GM12878 (cell line): ENCODE measurements at regions not wholly inside any gene's neighbourhood (a gene's known extent, or its start where the extent isn't known, plus 50 kb on each side); places are given as distances from the start of the nearest gene placed in this dataset.

Experiments used
- ATAC-seq: fragments of 200-7000 bp; cut with Tn5 transposase; 3 replicates; pipeline ENCODE4 v1.9.1; 2020; ENCODE audit warnings: mild to moderate bottlenecking, moderate library complexity
- BruUV-seq: library from RNA; stranded (reverse); fragments of 400-500 nt; replicated peaks from 2 replicates; lab custom pipeline; 2021; lab: Mats Ljungman, UMichigan
- CTCF ChIA-PET: fragments of 300-600 bp; sonication (Branson Sonifier 250); formaldehyde crosslinking; extraction: SDS; loops from one replicate; lab custom pipeline; 2021; ENCODE audit warnings: inconsistent platforms; lab: Yijun Ruan, JAX
- POLR2A ChIA-PET: fragments of 350-600 bp; formaldehyde crosslinking; extraction: SDS; loops from one replicate; lab custom pipeline; 2021; ENCODE audit warnings: inconsistent platforms; lab: Charles Lee
- RAD21 ChIA-PET: fragments of 300-600 bp; sonication (Branson Sonifier 250); formaldehyde crosslinking; loops from one replicate; lab custom pipeline; 2023; ENCODE audit warnings: antibody characterized with exemption; ENCODE audit not compliant: unreplicated experiment; lab: Charles Lee
- SMC1A ChIA-PET: fragments of 300-600 bp; sonication (Branson Sonifier 250); formaldehyde crosslinking; loops from one replicate; lab custom pipeline; 2023; ENCODE audit not compliant: unreplicated experiment, uncharacterized antibody; lab: Charles Lee
- DNase-seq: peaks from one replicate; pipeline ENCODE4 v3.0.0-alpha.2; 2011; ENCODE audit warnings: low read depth, low spot score
- FAIRE-seq: peaks from 3 replicates; lab custom pipeline; 2011; peaks lifted over from hg19 to GRCh38; lab: Jason Lieb, UNC
- H2AFZ ChIP-seq: 2 replicates; pipeline ENCODE4 v1.6.0; 2011; ENCODE audit warnings: low read depth, low read length, control low read depth; ENCODE audit not compliant: control insufficient read depth
- H3K27ac ChIP-seq: 2 replicates; pipeline ENCODE4 v1.5.1; 2011; ENCODE audit warnings: control low read depth; ENCODE audit not compliant: control insufficient read depth, insufficient read depth
- H3K27me3 ChIP-seq, 2 experiments: replicated peaks in 1 of 2; 2 replicates each; pipeline versions ENCODE4 v1.6.0 to v1.6.1; 2011; ENCODE audit warnings: low read length in 1 of 2; ENCODE audit not compliant: control insufficient read depth in 2 of 2, insufficient read depth in 2 of 2
- H3K36me3 ChIP-seq, 2 experiments: 2 replicates each; pipeline ENCODE4 v1.5.1; 2011; ENCODE audit warnings: low read length in 1 of 2; ENCODE audit not compliant: control insufficient read depth in 2 of 2, insufficient read depth in 2 of 2
- H3K4me1 ChIP-seq: 2 replicates; pipeline ENCODE4 v1.6.1; 2011; ENCODE audit warnings: mild to moderate bottlenecking, low read length, moderate library complexity, mixed read lengths; ENCODE audit not compliant: control insufficient read depth, insufficient read depth
- H3K4me2 ChIP-seq: 2 replicates; pipeline ENCODE4 v1.6.0; 2011; ENCODE audit warnings: control low read depth; ENCODE audit not compliant: control insufficient read depth, insufficient read depth
- H3K4me3 ChIP-seq: fragments of 200-600 bp; sonication (generic); 2 replicates; pipeline ENCODE4 v1.5.1; 2016
- H3K79me2 ChIP-seq: 2 replicates; pipeline ENCODE4 v1.6.0; 2011; ENCODE audit warnings: low read length; ENCODE audit not compliant: control insufficient read depth, insufficient read depth
- H3K9ac ChIP-seq: 2 replicates; pipeline ENCODE4 v1.8.0; 2011; ENCODE audit warnings: low read length, control low read depth, mixed read lengths; ENCODE audit not compliant: control insufficient read depth, insufficient read depth
- H3K9me3 ChIP-seq: replicated peaks from 3 replicates; pipeline ENCODE4 v1.5.1; 2011; ENCODE audit warnings: mild to moderate bottlenecking, low read length; ENCODE audit not compliant: control insufficient read depth, insufficient read depth
- H4K20me1 ChIP-seq: 2 replicates; pipeline ENCODE4 v1.6.0; 2011; ENCODE audit not compliant: control insufficient read depth, insufficient read depth
- ELK1 ChIP-seq: IDR thresholded peaks from 2 replicates; pipeline ENCODE4 v1.6.1; 2012; ENCODE audit warnings: low read depth, low read length, improper control_type of control experiment
- HSF1 ChIP-seq: fragments of 150-350 bp; IDR thresholded peaks from 2 replicates; pipeline ENCODE4 v1.6.1; 2014; ENCODE audit warnings: mild to moderate bottlenecking, low read depth, low read length
- KAT2A ChIP-seq: conservative IDR thresholded peaks from 2 replicates; pipeline ENCODE4 v1.6.1; 2011; ENCODE audit warnings: low read depth, low read length; ENCODE audit not compliant: control insufficient read depth
- SKIL ChIP-seq: fragments of 450-650 bp; IDR thresholded peaks from 2 replicates; pipeline ENCODE4 v1.6.1; 2017; ENCODE audit warnings: mild to moderate bottlenecking, low read depth, inconsistent platforms; ENCODE audit not compliant: poor library complexity, severe bottlenecking
- WGBS: methylation state at CpG from one replicate; pipeline ENCODE4 v1.1.6; 2016; ENCODE audit warnings: low lambda C conversion rate; ENCODE audit not compliant: insufficient replicate concordance, insufficient coverage; ENCODE audit errors: missing lambda C conversion rate; 5-methylcytosine and 5-hydroxymethylcytosine counted together
- in situ Hi-C: fragments of 300-500 bp; cut with MboI; formaldehyde crosslinking; loops from 9 replicates; pipeline ENCODE4 v1.14.3; 2018; ENCODE audit warnings: mixed read lengths
- intact Hi-C: fragments of 100-400 bp; cut with micrococcal nuclease; formaldehyde crosslinking; loops from one replicate; pipeline ENCODE4 v1.14.2; 2022; ENCODE audit not compliant: unreplicated experiment

DNA sequence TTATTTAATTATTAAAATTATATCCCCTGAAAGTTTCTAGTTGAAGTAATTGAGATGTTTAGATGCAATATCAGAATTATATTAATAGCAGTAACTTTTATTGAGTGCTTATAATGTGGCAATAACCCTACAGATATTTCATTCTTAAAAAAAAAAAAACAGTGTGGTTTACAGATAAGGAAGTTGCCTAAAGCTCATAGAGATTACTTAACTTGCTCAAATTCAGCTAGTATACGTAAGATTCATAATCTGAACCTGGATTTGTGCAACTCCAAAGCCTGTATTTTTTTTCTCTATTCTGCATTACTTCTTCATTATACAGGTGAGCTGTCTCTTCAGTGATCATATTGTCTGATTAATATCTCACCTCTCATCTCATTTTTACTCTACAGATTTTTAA, 156.0 kb upstream of the PTBP2 start (continued):
- no peak for TF ChIP-seq SKIL

DNA sequence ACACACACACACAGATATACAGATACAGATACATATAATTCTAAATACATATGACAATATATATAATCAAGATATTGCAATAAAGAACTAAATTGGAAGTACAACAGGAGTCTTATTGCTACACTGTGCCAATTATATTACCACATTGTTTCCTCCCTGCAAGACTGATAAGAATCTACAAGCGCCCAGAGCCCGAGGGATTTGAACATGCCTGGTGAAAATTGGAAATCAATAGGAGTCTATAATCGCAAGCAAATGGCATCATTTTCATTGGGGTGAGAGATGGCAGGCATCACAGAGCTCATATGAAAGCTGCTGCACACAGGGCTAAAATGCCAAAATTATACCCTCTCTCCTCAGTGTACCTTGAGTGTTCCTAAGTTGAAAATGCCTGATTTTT, 152.9 kb upstream of the PTBP2 start:
- FAIRE-seq (no peak), DNase-seq (no peak), ATAC-seq (no peak)
- no TSS peak for BruUV-seq
- Histone ChIP-seq H3K27me3 (no peaks in the 10 kb centered on the region), H3K27ac (no peak overlapping the region), H3K79me2 (no peaks in the 10 kb centered on the region), H3K4me1 (no peaks in the 10 kb centered on the region), H3K4me3 (no peak overlapping the region), H4K20me1 (no peaks in the 10 kb centered on the region), H3K4me2 (no peak overlapping the region), H3K36me3 (no peaks in the 10 kb centered on the region), H2AFZ (no peak overlapping the region), H3K9me3 (no peaks in the 10 kb centered on the region), H3K9ac (no peak overlapping the region)
- ChIA-PET CTCF (no interaction called here), SMC1A (interaction anchor here (1.0 kb wide), 1 partner anchor 19 kb away, joined by 3 read pairs; no protein-coding TSS in a partner anchor), POLR2A (no interaction called here), RAD21 (no interaction called here)
- 31% methylated on average over 3 of the region's 3 CpGs for WGBS
- TF ChIP-seq HSF1 (no peak), ELK1 (no peak), KAT2A (no peak)
- in situ Hi-C loops: no loop called here
- intact Hi-C loops: no loop called here
